ENCODE measurements at regions not wholly inside any gene's neighbourhood (a gene's known extent, or its start where the extent isn't known, plus 50 kb on each side); places are given as distances from the start of the nearest gene placed in this dataset.

DNA sequence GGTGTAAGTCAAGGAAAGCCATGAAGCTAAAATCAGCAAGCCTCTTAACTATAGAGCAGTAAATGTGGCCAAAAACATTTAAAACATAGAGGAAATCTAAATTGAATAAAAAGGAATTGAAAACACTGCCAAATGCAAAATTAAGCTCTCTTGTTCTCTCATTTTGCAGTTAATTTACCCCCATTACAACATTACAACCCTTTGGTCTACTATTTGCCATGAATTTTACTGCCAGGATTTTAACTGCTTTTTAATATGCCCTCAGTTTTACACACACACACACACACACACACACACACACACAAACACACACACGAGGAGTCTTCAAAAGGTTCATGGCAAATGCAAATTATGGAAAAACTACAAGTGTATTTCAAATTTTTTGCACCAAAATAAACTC, 91.4 kb upstream of the ACO1 start (continued):
- TF ChIP-seq, protein P1, sequence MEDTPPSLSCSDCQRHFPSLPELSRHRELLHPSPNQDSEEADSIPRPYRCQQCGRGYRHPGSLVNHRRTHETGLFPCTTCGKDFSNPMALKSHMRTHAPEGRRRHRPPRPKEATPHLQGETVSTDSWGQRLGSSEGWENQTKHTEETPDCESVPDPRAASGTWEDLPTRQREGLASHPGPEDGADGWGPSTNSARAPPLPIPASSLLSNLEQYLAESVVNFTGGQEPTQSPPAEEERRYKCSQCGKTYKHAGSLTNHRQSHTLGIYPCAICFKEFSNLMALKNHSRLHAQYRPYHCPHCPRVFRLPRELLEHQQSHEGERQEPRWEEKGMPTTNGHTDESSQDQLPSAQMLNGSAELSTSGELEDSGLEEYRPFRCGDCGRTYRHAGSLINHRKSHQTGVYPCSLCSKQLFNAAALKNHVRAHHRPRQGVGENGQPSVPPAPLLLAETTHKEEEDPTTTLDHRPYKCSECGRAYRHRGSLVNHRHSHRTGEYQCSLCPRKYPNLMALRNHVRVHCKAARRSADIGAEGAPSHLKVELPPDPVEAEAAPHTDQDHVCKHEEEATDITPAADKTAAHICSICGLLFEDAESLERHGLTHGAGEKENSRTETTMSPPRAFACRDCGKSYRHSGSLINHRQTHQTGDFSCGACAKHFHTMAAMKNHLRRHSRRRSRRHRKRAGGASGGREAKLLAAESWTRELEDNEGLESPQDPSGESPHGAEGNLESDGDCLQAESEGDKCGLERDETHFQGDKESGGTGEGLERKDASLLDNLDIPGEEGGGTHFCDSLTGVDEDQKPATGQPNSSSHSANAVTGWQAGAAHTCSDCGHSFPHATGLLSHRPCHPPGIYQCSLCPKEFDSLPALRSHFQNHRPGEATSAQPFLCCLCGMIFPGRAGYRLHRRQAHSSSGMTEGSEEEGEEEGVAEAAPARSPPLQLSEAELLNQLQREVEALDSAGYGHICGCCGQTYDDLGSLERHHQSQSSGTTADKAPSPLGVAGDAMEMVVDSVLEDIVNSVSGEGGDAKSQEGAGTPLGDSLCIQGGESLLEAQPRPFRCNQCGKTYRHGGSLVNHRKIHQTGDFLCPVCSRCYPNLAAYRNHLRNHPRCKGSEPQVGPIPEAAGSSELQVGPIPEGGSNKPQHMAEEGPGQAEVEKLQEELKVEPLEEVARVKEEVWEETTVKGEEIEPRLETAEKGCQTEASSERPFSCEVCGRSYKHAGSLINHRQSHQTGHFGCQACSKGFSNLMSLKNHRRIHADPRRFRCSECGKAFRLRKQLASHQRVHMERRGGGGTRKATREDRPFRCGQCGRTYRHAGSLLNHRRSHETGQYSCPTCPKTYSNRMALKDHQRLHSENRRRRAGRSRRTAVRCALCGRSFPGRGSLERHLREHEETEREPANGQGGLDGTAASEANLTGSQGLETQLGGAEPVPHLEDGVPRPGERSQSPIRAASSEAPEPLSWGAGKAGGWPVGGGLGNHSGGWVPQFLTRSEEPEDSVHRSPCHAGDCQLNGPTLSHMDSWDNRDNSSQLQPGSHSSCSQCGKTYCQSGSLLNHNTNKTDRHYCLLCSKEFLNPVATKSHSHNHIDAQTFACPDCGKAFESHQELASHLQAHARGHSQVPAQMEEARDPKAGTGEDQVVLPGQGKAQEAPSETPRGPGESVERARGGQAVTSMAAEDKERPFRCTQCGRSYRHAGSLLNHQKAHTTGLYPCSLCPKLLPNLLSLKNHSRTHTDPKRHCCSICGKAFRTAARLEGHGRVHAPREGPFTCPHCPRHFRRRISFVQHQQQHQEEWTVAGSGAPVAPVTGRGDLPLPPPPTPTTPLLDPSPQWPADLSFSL (CRISPR knock-in tag; IDR thresholded peaks at IDR 0.05), result no peak
- TF ChIP-seq NPAS2 (CRISPR knock-in tag; IDR thresholded peaks at IDR 0.05; ENCODE audit: borderline replicate concordance) (no peak), GATAD1 (CRISPR knock-in tag; IDR thresholded peaks at IDR 0.05) (no peak)
- TF ChIP-seq, protein P2, sequence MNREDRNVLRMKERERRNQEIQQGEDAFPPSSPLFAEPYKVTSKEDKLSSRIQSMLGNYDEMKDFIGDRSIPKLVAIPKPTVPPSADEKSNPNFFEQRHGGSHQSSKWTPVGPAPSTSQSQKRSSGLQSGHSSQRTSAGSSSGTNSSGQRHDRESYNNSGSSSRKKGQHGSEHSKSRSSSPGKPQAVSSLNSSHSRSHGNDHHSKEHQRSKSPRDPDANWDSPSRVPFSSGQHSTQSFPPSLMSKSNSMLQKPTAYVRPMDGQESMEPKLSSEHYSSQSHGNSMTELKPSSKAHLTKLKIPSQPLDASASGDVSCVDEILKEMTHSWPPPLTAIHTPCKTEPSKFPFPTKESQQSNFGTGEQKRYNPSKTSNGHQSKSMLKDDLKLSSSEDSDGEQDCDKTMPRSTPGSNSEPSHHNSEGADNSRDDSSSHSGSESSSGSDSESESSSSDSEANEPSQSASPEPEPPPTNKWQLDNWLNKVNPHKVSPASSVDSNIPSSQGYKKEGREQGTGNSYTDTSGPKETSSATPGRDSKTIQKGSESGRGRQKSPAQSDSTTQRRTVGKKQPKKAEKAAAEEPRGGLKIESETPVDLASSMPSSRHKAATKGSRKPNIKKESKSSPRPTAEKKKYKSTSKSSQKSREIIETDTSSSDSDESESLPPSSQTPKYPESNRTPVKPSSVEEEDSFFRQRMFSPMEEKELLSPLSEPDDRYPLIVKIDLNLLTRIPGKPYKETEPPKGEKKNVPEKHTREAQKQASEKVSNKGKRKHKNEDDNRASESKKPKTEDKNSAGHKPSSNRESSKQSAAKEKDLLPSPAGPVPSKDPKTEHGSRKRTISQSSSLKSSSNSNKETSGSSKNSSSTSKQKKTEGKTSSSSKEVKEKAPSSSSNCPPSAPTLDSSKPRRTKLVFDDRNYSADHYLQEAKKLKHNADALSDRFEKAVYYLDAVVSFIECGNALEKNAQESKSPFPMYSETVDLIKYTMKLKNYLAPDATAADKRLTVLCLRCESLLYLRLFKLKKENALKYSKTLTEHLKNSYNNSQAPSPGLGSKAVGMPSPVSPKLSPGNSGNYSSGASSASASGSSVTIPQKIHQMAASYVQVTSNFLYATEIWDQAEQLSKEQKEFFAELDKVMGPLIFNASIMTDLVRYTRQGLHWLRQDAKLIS (CRISPR knock-in tag; IDR thresholded peaks at IDR 0.05), result no peak
- TF ChIP-seq, protein P3, sequence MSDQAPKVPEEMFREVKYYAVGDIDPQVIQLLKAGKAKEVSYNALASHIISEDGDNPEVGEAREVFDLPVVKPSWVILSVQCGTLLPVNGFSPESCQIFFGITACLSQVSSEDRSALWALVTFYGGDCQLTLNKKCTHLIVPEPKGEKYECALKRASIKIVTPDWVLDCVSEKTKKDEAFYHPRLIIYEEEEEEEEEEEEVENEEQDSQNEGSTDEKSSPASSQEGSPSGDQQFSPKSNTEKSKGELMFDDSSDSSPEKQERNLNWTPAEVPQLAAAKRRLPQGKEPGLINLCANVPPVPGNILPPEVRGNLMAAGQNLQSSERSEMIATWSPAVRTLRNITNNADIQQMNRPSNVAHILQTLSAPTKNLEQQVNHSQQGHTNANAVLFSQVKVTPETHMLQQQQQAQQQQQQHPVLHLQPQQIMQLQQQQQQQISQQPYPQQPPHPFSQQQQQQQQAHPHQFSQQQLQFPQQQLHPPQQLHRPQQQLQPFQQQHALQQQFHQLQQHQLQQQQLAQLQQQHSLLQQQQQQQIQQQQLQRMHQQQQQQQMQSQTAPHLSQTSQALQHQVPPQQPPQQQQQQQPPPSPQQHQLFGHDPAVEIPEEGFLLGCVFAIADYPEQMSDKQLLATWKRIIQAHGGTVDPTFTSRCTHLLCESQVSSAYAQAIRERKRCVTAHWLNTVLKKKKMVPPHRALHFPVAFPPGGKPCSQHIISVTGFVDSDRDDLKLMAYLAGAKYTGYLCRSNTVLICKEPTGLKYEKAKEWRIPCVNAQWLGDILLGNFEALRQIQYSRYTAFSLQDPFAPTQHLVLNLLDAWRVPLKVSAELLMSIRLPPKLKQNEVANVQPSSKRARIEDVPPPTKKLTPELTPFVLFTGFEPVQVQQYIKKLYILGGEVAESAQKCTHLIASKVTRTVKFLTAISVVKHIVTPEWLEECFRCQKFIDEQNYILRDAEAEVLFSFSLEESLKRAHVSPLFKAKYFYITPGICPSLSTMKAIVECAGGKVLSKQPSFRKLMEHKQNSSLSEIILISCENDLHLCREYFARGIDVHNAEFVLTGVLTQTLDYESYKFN (CRISPR knock-in tag; conservative IDR thresholded peaks at IDR 0.05), result no peak
